PFSK-1 (cell line): ENCODE measurements at regions not wholly inside any gene's neighbourhood (a gene's known extent, or its start where the extent isn't known, plus 50 kb on each side); places are given as distances from the start of the nearest gene placed in this dataset.

Experiments used
- FOXP2 ChIP-seq: optimal IDR thresholded peaks from 2 replicates; pipeline ENCODE3; 2011; ENCODE audit warnings: borderline replicate concordance, control low read depth, inconsistent platforms; ENCODE audit not compliant: insufficient read depth; ENCODE audit errors: extremely low read length, extremely low read depth
- POLR2AphosphoS5 ChIP-seq: IDR thresholded peaks from 2 replicates; pipeline ENCODE4 v1.6.1; 2012; ENCODE audit warnings: low read depth, mild to moderate bottlenecking, control low read depth, low read length, moderate library complexity
- REST ChIP-seq, 2 experiments: IDR thresholded peaks; 2 replicates each; pipeline versions ENCODE4 v1.6.1 to v1.8.0; 2011 to 2012; ENCODE audit warnings: low read depth in 2 of 2, low read length in 2 of 2, control low read depth in 1 of 2, inconsistent platforms in 1 of 2, mild to moderate bottlenecking in 1 of 2, moderate library complexity in 1 of 2; ENCODE audit not compliant: insufficient read depth in 1 of 2
- SIN3A ChIP-seq: IDR thresholded peaks from 2 replicates; pipeline ENCODE4 v1.6.1; 2012; ENCODE audit warnings: mild to moderate bottlenecking, low read length, moderate library complexity, borderline replicate concordance; ENCODE audit not compliant: insufficient read depth
- TAF1 ChIP-seq: IDR thresholded peaks from 2 replicates; pipeline ENCODE4 v1.6.1; 2012; ENCODE audit warnings: low read length, control low read depth, borderline replicate concordance; ENCODE audit not compliant: insufficient read depth

- no peak for TF ChIP-seq FOXP2
- TF ChIP-seq POLR2AphosphoS5: no peak
- TF ChIP-seq SIN3A: no peak
- TF ChIP-seq REST (IDR thresholded peaks at IDR 0.05; ENCODE audit: insufficient read depth in 1 of 2, low read depth in 2 of 2, low read length in 2 of 2): no peak
- TF ChIP-seq TAF1: no peak
These were observed 66.5 kb downstream of the RBFOX3 start for GRCh38 chr17:79544142-79544914.

GRCh38 chr17:79543531-79543930 lies 67.3 kb downstream of the RBFOX3 start:
- no peak for TF ChIP-seq SIN3A
- no peak for TF ChIP-seq TAF1
- TF ChIP-seq POLR2AphosphoS5: no peak
- no peak for TF ChIP-seq REST (IDR thresholded peaks at IDR 0.05; ENCODE audit: insufficient read depth in 1 of 2, low read depth in 2 of 2, low read length in 2 of 2)
- no peak for TF ChIP-seq FOXP2

- TF ChIP-seq FOXP2: no peak
- TF ChIP-seq SIN3A: no peak
- TF ChIP-seq REST (IDR thresholded peaks at IDR 0.05; ENCODE audit: insufficient read depth in 1 of 2, low read depth in 2 of 2, low read length in 2 of 2): no peak
- no peak for TF ChIP-seq POLR2AphosphoS5
- no peak for TF ChIP-seq TAF1
These were observed 68.1 kb downstream of the RBFOX3 start for GRCh38 chr17:79542718-79543117.

GRCh38 chr17:79541056-79541850 lies 69.6 kb downstream of the RBFOX3 start:
- no peak for TF ChIP-seq REST (IDR thresholded peaks at IDR 0.05; ENCODE audit: insufficient read depth in 1 of 2, low read depth in 2 of 2, low read length in 2 of 2)
- no peak for TF ChIP-seq TAF1
- no peak for TF ChIP-seq POLR2AphosphoS5
- TF ChIP-seq FOXP2: no peak
